ENCODE measurements at regions not wholly inside any gene's neighbourhood (a gene's known extent, or its start where the extent isn't known, plus 50 kb on each side); places are given as distances from the start of the nearest gene placed in this dataset.

GRCh38 chr1:118322331-118322730 is 137.3 kb upstream of the SPAG17 start:
- H4K91ac ChIP-seq (ENCODE audit: insufficient read depth, low read depth, low read length): no peak overlapping the region
- H3K23ac ChIP-seq (ENCODE audit: low read depth, low read length): no peak overlapping the region
- no peak overlapping the region for H3K27ac ChIP-seq (ENCODE audit: insufficient read depth, low read length)
- no peaks in the 10 kb centered on the region for H3K4me1 ChIP-seq (ENCODE audit: control insufficient read depth, insufficient read depth, low read length)
- no peak overlapping the region for H2AK5ac ChIP-seq (ENCODE audit: low read depth, low read length)
- H3K56ac ChIP-seq (ENCODE audit: extremely low read depth, insufficient read depth, low read length): no peak overlapping the region
- no peak overlapping the region for H4K8ac ChIP-seq (ENCODE audit: low read depth in 2 of 2, low read length in 2 of 2)
- ChIA-PET POLR2A (ENCODE audit: unreplicated experiment) (no interaction called here), CTCF (no interaction called here)
- H3K79me1 ChIP-seq (ENCODE audit: low read depth in 1 of 2, low read length in 2 of 2): no peaks in the 10 kb centered on the region
- H2BK120ac ChIP-seq (ENCODE audit: low read depth, low read length): no peak overlapping the region
- no TSS peak for BruUV-seq (replicated peaks)
- H3K4ac ChIP-seq (ENCODE audit: low read depth, low read length): no peak overlapping the region
- no peak overlapping the region for H3K4me2 ChIP-seq (ENCODE audit: low read depth, low read length)
- DNase-seq (no peak), ATAC-seq (ENCODE audit: low read depth) (no peak)
- H3K9ac ChIP-seq (ENCODE audit: low read depth, low read length): no peak overlapping the region
- H2BK5ac ChIP-seq (ENCODE audit: low read depth, low read length, poor library complexity, severe bottlenecking): no peak overlapping the region
- no peak overlapping the region for H2AK9ac ChIP-seq (replicated peaks; ENCODE audit: low read depth, low read length, poor library complexity)
- no peak overlapping the region for H3K14ac ChIP-seq (replicated peaks; ENCODE audit: low read depth, low read length)
- H3K4me3 ChIP-seq (ENCODE audit: insufficient read depth, low read depth, low read length): no peak overlapping the region
- no peak overlapping the region for H2BK20ac ChIP-seq (ENCODE audit: low read depth, low read length)
- no peaks in the 10 kb centered on the region for H3K36me3 ChIP-seq (ENCODE audit: control insufficient read depth, insufficient read depth, low read length)
- H2BK15ac ChIP-seq (ENCODE audit: low read depth, low read length): no peak overlapping the region
- intact Hi-C loops (cut with micrococcal nuclease) (no loop called here), dilution Hi-C loops (cut with HindIII; ENCODE audit: low sequenced_read_pairs, unreplicated experiment) (no loop called here), in situ Hi-C loops (cut with MboI; ENCODE audit: low sequenced_read_pairs) (no loop called here)
- no peak overlapping the region for H2AFZ ChIP-seq (replicated peaks; ENCODE audit: low read length, poor library complexity)
- H3K27me3 ChIP-seq (ENCODE audit: control insufficient read depth, insufficient read depth, low read length): no peaks in the 10 kb centered on the region
- TF ChIP-seq FOS (IDR thresholded peaks at IDR 0.05; ENCODE audit: low read depth, low read length) (no peak), CEBPB (IDR thresholded peaks at IDR 0.05; ENCODE audit: low read depth, low read length) (no peak), CHD1 (IDR thresholded peaks at IDR 0.05; ENCODE audit: low read depth, low read length) (no peak), MAZ (IDR thresholded peaks at IDR 0.05; ENCODE audit: borderline replicate concordance, low read depth, low read length) (no peak), RCOR1 (IDR thresholded peaks at IDR 0.05; ENCODE audit: insufficient replicate concordance, low read length) (no peak), POLR2A (IDR thresholded peaks at IDR 0.05; ENCODE audit: low read depth, low read length) (no peak), CTCF (conservative IDR thresholded peaks at IDR 0.05; ENCODE audit: low read depth, low read length) (no peak), RAD21 (IDR thresholded peaks at IDR 0.05; ENCODE audit: low read length) (no peak), SMC3 (IDR thresholded peaks at IDR 0.05; ENCODE audit: low read depth, low read length) (no peak), ELK1 (IDR thresholded peaks at IDR 0.05; ENCODE audit: borderline replicate concordance, low read depth, low read length) (no peak), RFX5 (IDR thresholded peaks at IDR 0.05; ENCODE audit: low read depth, low read length) (no peak), USF2 (IDR thresholded peaks at IDR 0.05; ENCODE audit: low read depth, low read length) (no peak), MAFK (IDR thresholded peaks at IDR 0.05; ENCODE audit: low read depth, low read length) (no peak), NFE2L2 (IDR thresholded peaks at IDR 0.05; ENCODE audit: low read depth, low read length) (no peak), MXI1 (IDR thresholded peaks at IDR 0.05; ENCODE audit: borderline replicate concordance, low read depth, low read length) (no peak), BHLHE40 (IDR thresholded peaks at IDR 0.05; ENCODE audit: low read depth, low read length) (no peak)
- H4K5ac ChIP-seq (ENCODE audit: low read depth, low read length): no peak overlapping the region
- H4K20me1 ChIP-seq (ENCODE audit: insufficient read depth, low read length): no peaks in the 10 kb centered on the region
- no peak overlapping the region for H3K18ac ChIP-seq (ENCODE audit: low read depth, low read length)
- no peaks in the 10 kb centered on the region for H3K9me3 ChIP-seq (ENCODE audit: control insufficient read depth, insufficient read depth, low read length)
- no peaks in the 10 kb centered on the region for H3K9me1 ChIP-seq (ENCODE audit: insufficient read depth, low read length)
- 0% methylated on average over 1 of the region's 3 CpGs; no CpG with 5 or more reads in 1 of the 2 experiments for WGBS, 2 experiments (ENCODE audit: extremely low coverage in 2 of 2, insufficient read length in 1 of 2)
